Stimulated activated CD4-positive, alpha-beta T cell treated with anti-CD3 and anti-CD28 coated beads, TNF-alpha, amount 100 ng/mL, for 24 hours (primary cell): ENCODE measurements at regions not wholly inside any gene's neighbourhood (a gene's known extent, or its start where the extent isn't known, plus 50 kb on each side); places are given as distances from the start of the nearest gene placed in this dataset.
"Not testable (repeated sequence)": the region's sequence is repeated elsewhere in the genome, so short reads cannot be mapped to it uniquely, and the experiment has no call there.

Experiments
- DNase-seq, 3 experiments: peaks; one replicate each; pipeline ENCODE4 v3.0.0-alpha.2; 2020; ENCODE audit warnings: low read depth in 3 of 3

- peak in 1 of 3 experiments; percentile 25 for DNase-seq
These were observed 112.2 kb upstream of the CCZ1B start for GRCh38 chr7:6938284-6938683.

GRCh38 chr7:6939126-6939525, 113.1 kb upstream of the CCZ1B start:
- DNase-seq = not testable (repeated sequence)

DNA sequence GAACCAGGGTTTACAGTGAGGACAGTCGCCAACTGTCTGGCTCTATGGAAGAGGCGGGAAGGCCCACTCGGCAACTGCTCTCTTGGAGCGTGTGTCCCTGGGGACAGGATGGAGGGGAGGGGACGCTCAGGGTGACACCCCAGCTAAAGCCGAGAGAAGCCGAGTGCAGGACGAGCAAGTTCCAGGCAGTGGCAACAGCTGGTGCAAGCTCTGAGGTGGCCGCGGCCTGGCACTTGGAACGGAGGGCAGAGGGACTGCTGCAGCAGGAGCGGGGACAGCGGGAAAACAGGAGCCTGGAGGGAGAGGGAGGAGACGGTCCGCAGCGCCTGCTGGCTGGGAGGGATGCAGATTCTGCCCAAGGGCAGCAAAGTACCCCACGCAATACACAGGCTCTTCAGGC, 113.8 kb upstream of the CCZ1B start:
- not testable (repeated sequence) for DNase-seq

- not testable (repeated sequence) for DNase-seq
These were observed 120.8 kb upstream of the CCZ1B start for GRCh38 chr7:6946873-6947272.

DNA sequence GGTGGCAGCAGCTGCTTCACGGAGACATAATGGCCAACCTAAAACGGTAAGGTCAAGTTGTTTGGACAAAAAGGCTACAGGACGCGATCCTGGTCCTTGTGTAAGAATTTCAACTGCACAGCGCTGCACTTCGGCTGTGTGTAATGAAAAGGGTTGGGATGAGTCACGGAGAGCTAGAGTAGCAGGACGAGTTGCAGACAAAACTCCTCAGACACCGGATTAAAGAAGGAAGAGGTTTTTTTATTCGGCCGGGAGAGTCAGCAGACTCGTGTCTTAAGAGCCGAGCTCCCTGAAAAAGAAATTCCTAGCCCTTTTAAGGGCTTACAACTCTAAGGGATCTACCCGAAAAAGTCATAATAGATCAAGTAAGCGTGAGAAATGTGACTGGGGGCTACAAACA, 124.2 kb upstream of the CCZ1B start:
- not testable (repeated sequence) for DNase-seq

GRCh38 chr7:6951553-6951952, 125.5 kb upstream of the CCZ1B start:
- not testable (repeated sequence) for DNase-seq

- DNase-seq = not testable (repeated sequence)
These were observed 127.2 kb upstream of the CCZ1B start for GRCh38 chr7:6953138-6953797.

DNA sequence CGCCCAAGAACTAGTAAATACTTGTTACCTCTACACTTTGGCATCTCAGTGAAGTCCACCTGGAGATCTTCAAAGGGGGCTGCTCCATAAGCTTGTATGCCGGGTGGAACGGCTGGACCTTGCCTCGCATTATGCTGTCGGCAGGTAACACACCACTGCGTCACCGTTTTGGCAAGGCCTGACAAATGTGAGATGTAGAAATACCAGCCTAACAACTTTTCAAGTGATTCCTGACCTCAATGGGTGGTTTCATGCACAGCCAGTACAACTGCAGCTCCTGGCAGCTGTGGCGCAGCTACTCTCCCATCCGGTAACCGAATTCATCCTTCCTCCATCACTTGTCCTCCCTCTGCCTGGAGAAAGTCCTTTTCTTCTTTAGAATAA, 127.7 kb upstream of the CCZ1B start:
- not testable (repeated sequence) for DNase-seq

DNA sequence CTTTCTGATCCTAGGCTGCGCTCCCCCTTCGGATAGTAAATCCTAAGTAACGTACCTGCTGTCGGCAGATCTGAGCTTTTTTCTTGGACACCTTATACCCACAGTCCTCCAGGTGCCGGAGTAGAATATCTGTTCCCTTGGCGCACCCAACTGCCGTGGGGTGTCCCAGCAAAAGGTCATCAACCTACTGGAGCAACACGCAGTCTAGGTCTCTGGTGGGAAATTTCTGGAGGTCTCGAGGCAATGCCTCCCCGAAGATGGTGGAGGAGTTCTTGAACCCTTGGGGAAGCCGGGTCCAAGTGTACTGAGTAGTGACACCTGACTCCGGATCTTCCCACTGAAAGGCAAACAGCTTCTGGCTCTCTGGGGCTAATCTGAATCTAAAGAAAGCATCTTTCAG, 129.3 kb upstream of the CCZ1B start:
- DNase-seq = not testable (repeated sequence)

- DNase-seq = not testable (repeated sequence)
These were observed 130.0 kb upstream of the CCZ1B start for GRCh38 chr7:6955990-6956566.

DNA sequence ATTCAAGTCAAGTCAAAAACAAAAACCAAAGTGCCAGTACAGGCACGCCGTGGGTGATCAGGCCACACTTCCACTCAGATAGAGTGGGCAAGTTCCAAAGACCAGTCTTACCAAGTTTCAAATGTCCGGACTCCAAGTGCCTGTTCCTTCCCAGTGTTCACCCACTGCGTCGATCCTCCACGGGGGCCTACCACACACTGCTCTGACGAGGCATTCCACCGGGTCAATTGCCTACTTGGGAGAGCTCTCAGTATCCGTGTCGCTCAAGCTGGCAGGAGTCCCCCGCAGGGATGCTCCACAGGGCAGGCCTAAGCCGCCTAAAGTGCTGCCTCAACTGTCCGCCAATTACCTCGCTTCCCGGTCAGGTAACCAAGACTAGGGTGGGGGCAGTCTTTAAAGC, 132.3 kb upstream of the CCZ1B start:
- DNase-seq = not testable (repeated sequence)

- DNase-seq = not testable (repeated sequence)
These were observed 133.9 kb upstream of the CCZ1B start for GRCh38 chr7:6959942-6960341.

GRCh38 chr7:6962871-6963270, 136.8 kb upstream of the CCZ1B start:
- not testable (repeated sequence) for DNase-seq

GRCh38 chr7:6965051-6965450, 139.0 kb upstream of the CCZ1B start:
- DNase-seq = peak; percentile 32 to 56 (median 42)

GRCh38 chr7:6970180-6970579, 144.1 kb upstream of the CCZ1B start:
- not testable (repeated sequence) for DNase-seq

DNA sequence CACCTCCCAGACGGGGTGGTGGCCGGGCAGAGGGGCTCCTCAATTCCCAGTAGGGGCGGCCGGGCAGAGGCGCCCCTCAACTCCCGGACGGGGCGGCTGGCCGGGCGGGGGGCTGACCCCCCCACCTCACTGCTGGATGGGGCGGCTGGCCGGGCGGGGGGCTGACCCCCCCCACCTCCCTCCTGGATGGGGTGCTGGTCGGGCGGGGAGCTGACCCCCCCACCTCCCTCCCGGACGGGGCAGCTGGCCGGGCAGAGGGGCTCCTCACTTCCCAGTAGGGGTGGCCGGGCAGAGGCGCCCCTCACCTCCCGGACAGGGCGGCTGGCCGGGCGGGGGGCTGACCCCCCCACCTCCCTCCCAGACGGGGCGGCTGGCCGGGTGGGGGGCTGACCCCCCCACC, 148.8 kb upstream of the CCZ1B start:
- not testable (repeated sequence) for DNase-seq

GRCh38 chr7:6975346-6975745, 149.3 kb upstream of the CCZ1B start:
- DNase-seq = not testable (repeated sequence)

DNA sequence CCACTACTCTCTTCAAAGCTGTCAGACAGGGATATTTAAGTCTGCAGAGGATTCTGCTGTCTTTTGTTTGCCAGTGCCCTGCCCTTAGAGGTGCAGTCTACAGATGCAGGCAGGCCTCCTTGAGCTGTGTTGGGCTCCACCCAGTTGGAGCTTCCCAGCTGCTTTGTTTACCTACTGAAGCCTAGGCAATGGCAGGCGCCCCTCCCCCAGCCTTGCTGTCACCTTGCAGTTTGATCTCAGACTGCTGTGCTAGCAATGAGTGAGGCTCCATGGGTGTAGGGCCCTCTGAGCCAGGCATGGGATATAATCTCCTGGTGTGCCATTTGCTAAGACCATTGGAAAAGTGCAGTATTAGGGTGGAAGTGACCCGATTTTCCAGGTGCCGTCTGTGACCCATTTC, 151.3 kb upstream of the CCZ1B start:
- not testable (repeated sequence) for DNase-seq

GRCh38 chr7:6978326-6978725, 152.3 kb upstream of the CCZ1B start:
- DNase-seq = not testable (repeated sequence)

DNA sequence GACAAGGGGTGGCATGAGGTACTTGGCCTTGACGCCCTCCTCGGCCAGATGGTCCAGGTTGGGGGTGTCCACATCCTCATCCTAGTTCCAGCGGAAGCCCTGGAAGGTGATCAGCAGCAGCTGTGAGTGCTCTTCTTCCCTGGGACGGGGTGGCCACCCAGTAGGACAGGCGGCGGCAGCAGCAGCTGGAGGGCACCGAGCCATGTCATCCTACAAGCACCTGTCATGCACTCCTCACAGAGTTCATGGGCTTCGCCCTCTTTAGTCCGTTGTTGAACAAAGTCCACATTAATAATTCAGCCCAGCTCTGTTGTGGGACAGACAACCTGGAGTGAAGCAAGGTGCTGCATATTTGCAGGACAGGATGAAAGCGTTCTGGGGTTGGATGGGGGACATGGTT, 153.4 kb upstream of the CCZ1B start:
- DNase-seq = not testable (repeated sequence)

DNA sequence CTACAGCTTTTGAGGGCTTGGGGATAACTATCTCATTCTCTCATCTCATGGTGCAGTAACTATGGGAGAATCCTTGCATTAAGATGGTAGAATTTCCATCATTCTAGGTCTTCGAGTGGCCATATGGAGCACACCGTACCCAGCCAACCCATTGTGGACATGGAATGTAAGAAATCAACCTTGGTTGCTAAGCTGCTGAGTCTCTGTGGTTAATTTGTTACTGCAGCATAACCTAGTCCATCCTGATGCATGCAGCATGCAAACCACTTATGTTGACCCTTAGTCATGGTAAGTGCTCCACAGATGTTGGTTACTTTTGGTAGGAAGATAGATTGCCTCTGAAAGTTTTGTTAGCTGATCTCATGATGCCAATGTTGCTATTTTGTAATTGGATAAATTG, 156.3 kb upstream of the CCZ1B start:
- DNase-seq = not testable (repeated sequence)

- not testable (repeated sequence) for DNase-seq
These were observed 160.8 kb upstream of the CCZ1B start for GRCh38 chr7:6986892-6987291.

- not testable (repeated sequence) for DNase-seq
These were observed 162.5 kb upstream of the CCZ1B start for GRCh38 chr7:6988608-6989007.
